ENCODE measurements at regions not wholly inside any gene's neighbourhood (a gene's known extent, or its start where the extent isn't known, plus 50 kb on each side); places are given as distances from the start of the nearest gene placed in this dataset.

GRCh38 chr5:10059980-10060379 lies 189.7 kb downstream of the ATPSCKMT start:
- TF ChIP-seq EZH2 (IDR thresholded peaks at IDR 0.05; ENCODE audit: borderline replicate concordance, insufficient read depth, low read depth, low read length, poor library complexity, severe bottlenecking) (no peak), CTCF (IDR thresholded peaks at IDR 0.05) (no peak)

Measured in B cell (primary cell).